ENCODE measurements at regions not wholly inside any gene's neighbourhood (a gene's known extent, or its start where the extent isn't known, plus 50 kb on each side); places are given as distances from the start of the nearest gene placed in this dataset.

DNA sequence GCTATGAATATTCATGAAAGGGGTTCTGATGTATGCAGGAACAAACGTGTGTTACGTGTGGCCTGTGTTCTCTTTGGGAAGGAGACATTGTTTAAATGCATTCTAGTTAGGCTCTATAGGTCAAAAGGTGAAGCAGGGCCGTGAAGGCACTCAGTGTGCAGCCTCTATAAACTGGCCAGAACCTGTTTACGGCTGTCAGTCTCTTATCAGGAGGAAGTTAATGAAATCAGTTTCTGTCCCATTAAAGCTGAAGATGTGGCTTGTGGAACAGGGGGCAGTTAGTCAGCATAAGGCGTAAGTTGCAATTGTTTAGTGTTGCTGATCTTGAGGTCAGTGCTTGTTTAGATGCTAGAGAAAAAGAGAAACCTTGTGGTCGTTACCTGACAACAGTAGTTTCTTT is 111.5 kb upstream of the KCNG1 start:
- no peak for TF ChIP-seq CTCF (IDR thresholded peaks at IDR 0.05; ENCODE audit: poor library complexity)
- no peak for TF ChIP-seq EZH2 (IDR thresholded peaks at IDR 0.05; ENCODE audit: borderline replicate concordance)

Data from hepatocyte (in vitro differentiated cells).